ENCODE measurements at regions not wholly inside any gene's neighbourhood (a gene's known extent, or its start where the extent isn't known, plus 50 kb on each side); places are given as distances from the start of the nearest gene placed in this dataset.

- H3K4me3 ChIP-seq: no peak overlapping the region
- H3K4me1 Mint-ChIP-seq: peaks cover 16% of the 10 kb centered on the region
- H2AFZ ChIP-seq (replicated peaks): no peak overlapping the region
- TF ChIP-seq EZH2phosphoT487 (IDR thresholded peaks at IDR 0.05): no peak
- TF ChIP-seq EZH2 (IDR thresholded peaks at IDR 0.05): no peak
- no peak for TF ChIP-seq CTCF (IDR thresholded peaks at IDR 0.05)
- no peak overlapping the region for H3K27ac ChIP-seq
- H3F3A ChIP-seq (ENCODE audit: low read depth): no peaks in the 10 kb centered on the region
- no peak overlapping the region for H3K27ac Mint-ChIP-seq
- no peaks in the 10 kb centered on the region for H3K27me3 ChIP-seq
- no peaks in the 10 kb centered on the region for H4K20me1 ChIP-seq (ENCODE audit: low read depth)
- H3K4me1 ChIP-seq: peaks cover 4% of the 10 kb centered on the region
- no peaks in the 10 kb centered on the region for H3K36me3 ChIP-seq
- H3K9me3 Mint-ChIP-seq: no peaks in the 10 kb centered on the region
- H3K27me3 Mint-ChIP-seq (ENCODE audit: insufficient read depth, low read depth): no peaks in the 10 kb centered on the region
- H3K9me3 ChIP-seq (ENCODE audit: low read depth): no peaks in the 10 kb centered on the region
- H3K9ac ChIP-seq: no peak overlapping the region
- no peaks in the 10 kb centered on the region for H3K36me3 Mint-ChIP-seq
- no peaks in the 10 kb centered on the region for H3K79me2 ChIP-seq (ENCODE audit: low read depth)
- no peak for DNase-seq (ENCODE audit: low spot score)
- no peak overlapping the region for H3K4me3 Mint-ChIP-seq
- no peak overlapping the region for H3K4me2 ChIP-seq
Measured at GRCh38 chr15:53108319-53108718, 318.2 kb upstream of the ONECUT1 start.

GRCh38 chr15:53107855-53108254, 317.7 kb upstream of the ONECUT1 start:
- Histone ChIP-seq H4K20me1 (ENCODE audit: low read depth) (no peaks in the 10 kb centered on the region), H3K79me2 (ENCODE audit: low read depth) (no peaks in the 10 kb centered on the region), H3K4me1 (peaks cover 4% of the 10 kb centered on the region), H3F3A (ENCODE audit: low read depth) (no peaks in the 10 kb centered on the region), H3K9me3 (ENCODE audit: low read depth) (no peaks in the 10 kb centered on the region), H3K9ac (no peak overlapping the region), H3K36me3 (no peaks in the 10 kb centered on the region), H2AFZ (replicated peaks) (no peak overlapping the region), H3K27ac (no peak overlapping the region), H3K27me3 (no peaks in the 10 kb centered on the region), H3K4me3 (no peak overlapping the region), H3K4me2 (no peak overlapping the region)
- no peaks in the 10 kb centered on the region for H3K27me3 Mint-ChIP-seq (ENCODE audit: insufficient read depth, low read depth)
- H3K36me3 Mint-ChIP-seq: no peaks in the 10 kb centered on the region
- H3K4me3 Mint-ChIP-seq: no peak overlapping the region
- H3K4me1 Mint-ChIP-seq: peaks cover 16% of the 10 kb centered on the region
- DNase-seq (ENCODE audit: low spot score): no peak
- no peaks in the 10 kb centered on the region for H3K9me3 Mint-ChIP-seq
- TF ChIP-seq EZH2 (IDR thresholded peaks at IDR 0.05) (no peak), CTCF (IDR thresholded peaks at IDR 0.05) (no peak), EZH2phosphoT487 (IDR thresholded peaks at IDR 0.05) (no peak)
- no peak overlapping the region for H3K27ac Mint-ChIP-seq

GRCh38 chr15:53106505-53107286, 316.6 kb upstream of the ONECUT1 start:
- no peak overlapping the region for H3K9ac ChIP-seq
- H3K4me2 ChIP-seq: no peak overlapping the region
- no peak overlapping the region for H3K4me3 Mint-ChIP-seq
- H3F3A ChIP-seq (ENCODE audit: low read depth): no peaks in the 10 kb centered on the region
- TF ChIP-seq EZH2phosphoT487 (IDR thresholded peaks at IDR 0.05) (no peak), CTCF (IDR thresholded peaks at IDR 0.05) (no peak), EZH2 (IDR thresholded peaks at IDR 0.05) (no peak)
- no peaks in the 10 kb centered on the region for H3K79me2 ChIP-seq (ENCODE audit: low read depth)
- H3K9me3 Mint-ChIP-seq: no peaks in the 10 kb centered on the region
- no peaks in the 10 kb centered on the region for H3K27me3 ChIP-seq
- H2AFZ ChIP-seq (replicated peaks): no peak overlapping the region
- no peaks in the 10 kb centered on the region for H3K9me3 ChIP-seq (ENCODE audit: low read depth)
- no peaks in the 10 kb centered on the region for H3K36me3 Mint-ChIP-seq
- peaks cover 4% of the 10 kb centered on the region for H3K4me1 ChIP-seq
- no peaks in the 10 kb centered on the region for H3K36me3 ChIP-seq
- H3K4me3 ChIP-seq: no peak overlapping the region
- DNase-seq (ENCODE audit: low spot score): no peak
- H3K27me3 Mint-ChIP-seq (ENCODE audit: insufficient read depth, low read depth): no peaks in the 10 kb centered on the region
- no peaks in the 10 kb centered on the region for H4K20me1 ChIP-seq (ENCODE audit: low read depth)
- peaks cover 16% of the 10 kb centered on the region for H3K4me1 Mint-ChIP-seq
- H3K27ac Mint-ChIP-seq: peak overlapping the region; percentile 58
- H3K27ac ChIP-seq: no peak overlapping the region
